GM18868 (cell line): ENCODE measurements at regions not wholly inside any gene's neighbourhood (a gene's known extent, or its start where the extent isn't known, plus 50 kb on each side); places are given as distances from the start of the nearest gene placed in this dataset.

ENCODE experiments used
- ATAC-seq: cut with Tn5 transposase; IDR thresholded peaks from one replicate; pipeline ENCODE4 v1.9.1; 2021; ENCODE audit warnings: mild to moderate bottlenecking, moderate library complexity; ENCODE audit not compliant: unreplicated experiment

DNA sequence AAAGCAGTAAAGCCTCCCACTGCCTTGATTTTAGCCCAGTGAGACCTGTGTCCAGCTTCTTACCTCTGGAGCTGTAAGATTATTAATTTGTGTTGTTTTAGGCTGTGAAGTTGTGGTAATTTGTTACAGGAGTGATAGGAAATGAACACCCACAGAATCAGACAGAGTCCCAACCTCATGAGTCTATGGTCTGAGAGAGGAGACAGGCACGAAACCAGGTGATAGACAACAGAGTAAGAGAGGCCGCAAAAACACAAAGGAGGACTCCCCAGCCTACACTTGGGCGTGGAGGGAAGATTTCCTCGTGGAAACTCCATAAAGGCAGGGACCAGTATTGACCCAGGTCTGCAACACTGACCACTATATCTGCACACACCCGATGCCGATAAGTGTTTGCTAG lies 234.6 kb upstream of the JUN start:
- no peak for ATAC-seq

- no peak for ATAC-seq
Measured at GRCh38 chr1:59018860-59019259, 235.0 kb upstream of the JUN start.

DNA sequence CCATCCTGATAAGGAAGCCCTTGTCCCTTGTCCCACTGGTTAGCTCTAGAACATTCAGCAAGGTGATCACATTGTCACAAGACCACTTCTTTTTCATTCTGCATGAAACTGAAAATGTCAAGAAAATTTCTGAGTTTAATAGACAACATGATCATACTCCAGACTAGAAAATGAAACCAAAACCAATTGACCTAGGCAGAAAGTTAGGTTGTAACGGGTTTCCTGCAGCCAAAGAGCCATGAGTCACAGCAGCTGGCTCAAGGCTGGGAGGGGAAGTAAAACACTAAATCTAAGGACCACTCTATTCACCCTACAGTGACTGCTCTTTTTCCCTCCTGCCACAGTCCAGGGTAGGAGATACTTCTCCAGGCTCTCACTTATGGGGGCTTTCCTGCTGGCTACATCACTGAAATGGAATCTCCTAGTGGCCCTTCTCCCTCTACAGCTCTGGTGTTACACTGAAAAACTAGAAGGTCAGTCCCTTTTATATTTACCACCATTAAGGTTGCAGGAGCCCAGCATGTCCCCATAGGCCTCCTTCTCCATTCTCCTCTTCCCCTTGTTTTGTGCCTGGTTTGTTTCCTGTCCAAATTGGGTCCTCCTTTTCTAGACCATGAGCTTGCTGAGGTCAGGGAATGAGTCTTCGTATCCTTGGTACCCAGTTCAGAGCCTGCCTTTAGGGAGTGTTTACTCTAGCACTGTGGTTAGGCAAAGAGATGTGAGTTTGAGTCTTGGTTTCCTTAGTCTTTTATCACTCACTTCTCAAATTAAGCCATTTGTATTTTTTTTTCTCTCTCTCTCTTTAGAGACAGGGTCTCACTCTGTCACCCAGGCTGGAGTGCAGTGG lies 236.5 kb upstream of the JUN start:
- ATAC-seq: peak; percentile 94

DNA sequence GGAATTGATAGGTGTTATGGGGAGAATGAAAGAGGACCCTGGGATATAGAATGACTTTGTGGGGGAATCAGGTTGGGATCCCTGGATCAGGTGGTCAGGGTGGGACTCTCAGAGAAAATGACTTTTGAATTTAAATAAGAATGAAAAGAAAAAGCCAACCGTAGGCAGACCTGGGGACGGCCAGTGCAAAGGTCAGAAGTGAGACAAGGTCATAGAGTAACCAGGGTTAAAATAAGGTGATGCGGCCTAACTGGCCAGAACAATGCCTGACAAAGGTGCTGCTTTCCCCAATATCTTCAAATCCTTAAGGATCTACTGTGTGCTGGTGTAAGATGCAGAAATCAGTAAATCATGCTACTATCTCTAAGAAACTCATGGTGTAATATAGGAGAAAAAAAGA lies 238.4 kb upstream of the JUN start:
- no peak for ATAC-seq

DNA sequence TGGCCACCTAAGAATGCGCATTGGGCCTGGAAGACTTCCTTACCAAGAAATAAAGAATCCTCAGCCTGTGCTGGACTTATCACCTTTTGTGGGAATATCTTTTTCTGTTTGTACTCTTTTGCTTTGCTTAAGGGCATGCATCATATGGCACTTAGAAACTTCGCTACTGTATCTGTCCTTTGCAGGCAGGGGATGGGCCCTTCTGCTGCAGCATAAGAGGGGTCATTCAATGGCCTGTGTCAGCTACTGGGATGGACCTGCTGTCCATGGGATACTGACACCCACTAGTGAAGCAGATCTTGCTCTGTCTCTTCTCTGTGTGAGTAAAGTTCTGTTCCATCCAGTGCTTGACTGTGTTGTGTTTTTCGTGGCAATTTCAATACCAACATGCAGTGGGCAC lies 239.0 kb upstream of the JUN start:
- no peak for ATAC-seq

DNA sequence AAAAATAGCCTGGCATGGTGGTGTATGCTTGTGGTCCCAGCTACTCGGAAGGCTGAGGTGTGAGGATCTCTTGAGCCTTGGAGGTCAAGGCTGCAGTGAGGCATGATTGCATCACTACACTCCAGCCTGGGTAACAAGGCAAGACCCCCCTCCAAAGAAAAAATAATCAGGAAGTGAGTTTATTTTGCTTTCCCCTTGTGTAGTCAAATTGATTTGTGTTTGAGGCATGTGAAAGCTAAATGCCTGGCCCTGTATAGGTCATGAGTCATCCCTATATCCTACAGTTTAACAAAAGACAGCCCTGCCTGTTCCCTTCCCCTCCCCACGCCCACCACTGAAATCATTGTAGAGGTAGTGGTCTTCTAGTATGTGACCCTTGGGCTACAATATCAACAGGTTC lies 241.4 kb upstream of the JUN start:
- no peak for ATAC-seq

DNA sequence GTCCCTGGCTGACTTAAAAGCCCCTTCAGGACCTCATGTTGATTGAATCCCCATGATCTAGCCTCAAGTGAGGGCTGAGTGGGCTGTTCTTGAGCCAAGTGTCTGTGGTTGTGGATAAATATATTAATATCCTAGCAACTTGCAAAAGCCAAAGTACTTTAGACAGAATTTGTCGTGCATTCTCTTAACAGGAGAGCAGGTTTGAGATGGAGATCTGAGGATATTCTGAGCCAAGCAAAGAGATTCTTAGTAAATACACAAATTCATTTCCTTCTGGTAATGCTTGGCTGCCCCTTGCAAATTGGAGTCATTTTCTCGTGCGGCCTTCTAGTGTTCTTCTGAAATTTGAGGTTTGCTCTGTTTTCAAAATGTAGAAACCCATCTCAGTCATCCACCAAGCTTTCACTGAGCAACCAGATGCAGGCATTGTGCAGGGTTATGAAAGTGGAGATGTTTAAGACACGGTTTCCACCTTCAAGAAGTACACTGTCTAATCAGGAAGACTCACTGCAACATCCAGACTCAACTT lies 242.1 kb upstream of the JUN start:
- peak; percentile 89 for ATAC-seq

DNA sequence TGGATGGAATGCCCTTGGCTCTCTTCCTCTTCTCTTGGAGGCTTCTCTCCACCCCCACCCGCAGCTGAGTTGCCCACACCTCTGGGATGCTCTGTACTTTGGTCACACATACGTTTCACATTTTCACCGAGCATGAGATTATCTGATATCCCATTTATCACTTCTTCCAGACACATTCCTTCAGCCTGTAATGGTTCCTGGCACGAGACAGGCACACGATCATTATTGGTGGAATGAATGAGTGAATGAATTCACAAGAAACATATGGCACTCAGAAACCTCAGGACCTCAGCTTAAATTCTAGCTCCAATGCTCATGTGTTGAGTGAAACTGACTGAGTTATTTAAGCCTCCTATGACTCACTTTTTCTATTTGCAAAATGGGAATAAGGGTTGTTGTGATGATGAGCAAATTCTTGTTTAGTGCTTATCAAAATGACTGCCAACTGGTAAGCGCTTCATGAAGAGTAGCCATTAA lies 242.7 kb upstream of the JUN start:
- ATAC-seq: peak; percentile 18

DNA sequence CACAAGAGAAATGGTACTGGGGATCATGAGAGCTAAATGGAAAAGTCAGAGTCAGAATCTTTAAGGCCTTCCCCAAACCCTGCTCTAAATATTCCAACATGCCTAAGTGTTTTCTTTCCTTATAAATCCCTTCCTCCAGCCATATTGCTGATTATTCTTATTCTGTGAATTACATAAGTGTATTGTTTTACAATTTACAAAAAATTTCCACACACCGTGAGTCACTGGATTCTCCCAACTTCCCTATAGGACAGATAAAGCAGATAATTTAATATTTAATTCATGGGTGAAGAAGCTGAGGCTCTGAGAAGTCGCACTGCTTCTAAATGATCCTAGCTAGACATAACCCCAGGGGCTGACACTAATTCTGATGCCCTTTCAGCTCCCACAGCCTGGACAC lies 243.3 kb upstream of the JUN start:
- ATAC-seq: no peak

GRCh38 chr1:59028048-59028447 lies 244.2 kb upstream of the JUN start:
- no peak for ATAC-seq

- no peak for ATAC-seq
Measured at GRCh38 chr1:59029411-59030167, 245.7 kb upstream of the JUN start.

DNA sequence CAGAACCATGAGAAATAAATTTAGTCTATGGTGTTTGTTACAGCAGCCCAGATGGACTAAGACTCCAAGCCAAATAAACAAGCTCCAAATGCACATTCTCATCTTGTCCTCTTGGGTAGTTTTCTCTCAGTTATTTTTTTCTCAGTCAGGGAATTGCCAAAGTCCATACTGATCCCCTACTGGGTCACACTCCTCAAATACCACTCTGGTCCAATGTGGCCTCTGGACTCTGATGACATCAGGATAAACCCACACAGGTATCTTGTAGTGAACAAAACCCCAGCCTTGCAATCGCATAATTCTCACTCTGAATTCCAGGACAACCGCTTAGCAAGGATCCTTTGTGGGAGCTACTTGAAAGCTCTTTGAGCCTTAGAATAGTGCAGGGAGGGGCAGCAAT lies 248.4 kb upstream of the JUN start:
- no peak for ATAC-seq

DNA sequence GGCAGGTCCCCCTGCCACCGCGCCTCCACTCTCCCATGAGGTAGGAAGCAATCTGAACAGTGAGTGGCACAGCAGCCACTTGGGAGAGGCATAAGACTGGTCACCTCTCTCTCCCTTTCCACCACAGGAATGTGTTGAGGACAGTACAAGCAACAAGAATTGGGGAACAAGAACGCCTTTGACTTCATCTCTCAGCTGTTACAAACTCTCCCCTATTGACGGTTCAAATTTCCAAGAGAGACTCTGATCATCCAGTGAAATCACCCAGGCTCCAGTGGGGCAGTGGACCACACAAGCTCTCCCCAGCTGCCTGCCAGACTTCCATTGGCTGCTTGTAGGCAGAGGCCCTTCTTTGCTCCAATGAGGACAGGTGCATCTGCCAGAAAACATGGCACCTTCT lies 249.9 kb upstream of the JUN start:
- ATAC-seq: no peak

DNA sequence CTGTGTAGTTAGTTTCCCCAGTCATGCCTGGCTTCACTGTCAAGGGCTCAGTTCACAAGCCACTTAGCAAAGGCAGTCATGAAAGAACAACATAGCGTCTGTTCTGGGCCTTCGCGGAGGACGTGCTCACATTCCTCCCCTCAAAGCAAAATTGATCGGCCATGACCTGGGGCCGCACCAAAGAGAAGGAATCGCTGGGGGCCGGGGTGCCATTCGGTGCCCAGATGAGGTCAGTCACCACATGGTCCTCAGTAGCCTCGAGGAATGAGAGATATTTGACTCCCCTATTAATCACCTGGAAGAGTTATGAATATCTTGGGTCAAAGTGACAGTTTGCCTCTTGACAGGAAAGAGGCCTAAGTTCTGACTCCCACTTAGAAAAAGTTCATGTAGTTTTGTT lies 251.1 kb upstream of the JUN start:
- no peak for ATAC-seq

DNA sequence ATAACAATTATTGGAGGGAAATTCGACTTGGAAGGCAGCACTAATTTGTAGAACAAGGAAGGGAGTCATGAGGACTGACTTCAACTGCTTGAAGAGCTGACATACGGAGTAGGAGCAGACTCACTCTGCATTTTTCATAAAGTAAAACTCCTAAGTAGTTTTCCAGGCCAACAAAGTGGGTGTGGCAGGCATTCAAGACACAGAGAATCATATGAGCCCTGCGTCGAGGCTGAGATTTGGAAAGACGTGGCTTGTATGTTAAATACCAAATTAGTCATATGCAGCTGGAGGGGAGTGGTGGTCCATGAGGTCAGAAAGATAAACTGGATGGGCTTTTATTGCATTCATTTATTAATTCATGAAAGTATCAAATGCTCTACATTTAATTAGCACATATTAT lies 255.7 kb upstream of the JUN start:
- no peak for ATAC-seq

DNA sequence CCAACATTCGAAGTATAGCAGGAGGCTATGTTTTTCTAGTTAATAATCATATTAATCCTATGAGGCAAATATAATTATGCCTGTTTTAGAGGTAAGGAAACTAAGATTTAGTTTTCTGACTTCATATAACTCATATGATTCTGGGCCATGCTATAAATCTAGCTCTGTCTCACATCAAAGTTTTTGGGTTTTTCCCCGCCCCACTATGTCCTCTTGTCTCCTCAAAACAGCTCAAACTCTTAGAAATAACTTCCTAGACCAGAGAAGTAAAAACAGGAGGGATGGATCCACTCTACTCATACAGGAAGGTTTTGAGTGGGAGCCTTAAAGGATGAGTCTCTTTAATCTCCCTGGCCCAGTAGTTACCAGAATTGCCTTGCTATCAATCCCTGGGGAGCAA lies 256.4 kb upstream of the FGGY start:
- no peak for ATAC-seq

DNA sequence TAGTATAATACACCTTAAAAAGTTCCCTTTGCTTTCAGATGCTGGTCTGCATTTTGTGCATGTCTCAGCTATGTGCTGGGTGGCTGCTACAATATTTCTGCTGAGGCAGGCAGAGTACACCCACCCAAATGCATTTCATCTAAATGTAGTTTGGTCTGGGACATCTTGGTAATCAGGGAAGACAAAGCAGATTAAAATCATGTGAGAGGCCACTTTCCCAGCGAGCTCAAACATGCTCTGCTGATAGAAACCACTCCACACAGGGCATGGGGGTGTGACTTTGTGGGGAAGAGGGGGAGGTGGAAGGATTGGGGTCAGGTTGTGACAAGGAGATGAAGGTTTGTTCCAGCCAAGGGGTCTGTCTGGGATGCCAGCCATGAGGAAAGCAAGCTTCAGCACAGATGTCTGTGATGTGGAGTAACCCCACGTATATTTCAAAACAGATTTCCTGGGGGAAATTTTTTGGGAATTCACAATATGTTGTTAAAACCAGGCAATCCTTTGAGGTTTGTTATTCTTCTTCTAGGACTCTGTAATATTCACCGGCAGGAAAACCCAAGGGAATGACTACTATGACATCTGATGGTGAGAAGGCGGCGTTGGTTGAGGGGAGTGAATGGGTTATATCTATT lies 255.1 kb upstream of the FGGY start:
- ATAC-seq: no peak

DNA sequence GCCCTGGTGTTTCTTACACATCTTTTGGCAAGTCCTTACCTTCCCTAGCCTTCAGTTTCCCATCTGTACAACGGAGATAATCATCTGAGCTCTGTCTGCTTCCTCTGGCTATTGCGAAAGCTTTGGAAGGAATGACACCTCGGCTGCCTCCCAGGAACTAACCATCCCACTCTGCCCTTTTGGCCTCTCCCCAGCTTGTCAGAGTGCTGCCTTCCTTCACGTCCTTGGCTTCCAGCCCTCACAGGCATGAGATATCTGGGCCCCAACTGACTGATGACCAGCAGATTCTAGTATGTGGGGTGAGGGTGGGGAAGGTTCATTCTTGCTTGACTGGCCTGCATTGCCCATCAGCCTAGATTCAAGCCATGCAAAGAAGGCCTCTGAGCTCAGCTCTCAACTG lies 253.1 kb upstream of the FGGY start:
- ATAC-seq: no peak

DNA sequence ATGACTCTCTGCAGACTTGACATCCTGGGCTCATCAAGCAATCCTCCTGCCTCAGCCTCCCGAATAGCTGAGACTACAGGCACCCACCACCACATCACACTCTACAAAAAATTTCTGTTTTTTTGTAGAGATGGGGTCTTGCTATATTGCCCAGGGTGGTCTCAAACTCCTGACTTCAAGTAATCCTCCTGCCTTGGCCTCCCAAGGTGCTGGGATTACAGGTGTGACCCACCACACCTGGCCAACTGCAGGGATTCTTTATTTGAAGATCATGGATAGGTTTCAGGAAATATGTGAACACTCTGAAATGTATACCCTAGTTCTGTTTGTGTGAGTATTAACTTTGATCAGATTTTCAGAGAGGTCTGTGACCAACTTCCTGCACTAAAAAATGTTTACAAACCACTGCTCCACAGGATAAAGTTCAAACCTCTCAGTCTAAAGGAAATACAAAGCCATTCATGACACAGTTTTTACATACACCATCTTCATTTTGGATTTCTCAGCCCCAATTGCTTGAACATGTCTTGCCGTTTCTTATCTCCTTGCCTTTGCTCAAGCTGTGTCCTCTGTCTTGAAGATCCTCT lies 252.3 kb upstream of the FGGY start:
- no peak for ATAC-seq

DNA sequence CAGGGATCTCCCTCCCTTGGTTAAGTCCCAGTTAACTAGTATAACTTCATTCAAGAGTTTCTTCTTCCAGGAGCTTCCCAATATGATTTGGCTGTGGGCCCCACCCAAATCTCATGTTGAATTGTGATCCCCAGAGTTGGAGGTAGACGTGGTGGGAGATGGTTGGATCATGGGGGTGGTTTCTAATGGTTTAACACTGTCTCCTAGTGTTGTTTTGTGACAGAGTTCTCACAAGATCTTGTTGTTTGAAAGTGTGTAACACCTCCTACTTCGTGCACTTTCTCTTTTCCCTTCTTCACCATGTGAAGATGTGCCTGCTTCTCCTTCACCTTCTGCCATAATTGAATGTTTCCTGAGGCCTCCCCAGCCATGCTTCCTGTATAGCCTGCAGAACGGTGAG lies 251.8 kb upstream of the FGGY start:
- no peak for ATAC-seq

- ATAC-seq: no peak
Measured at GRCh38 chr1:59045636-59046035, 251.3 kb upstream of the FGGY start.
